T-cell (primary cell): ENCODE measurements at regions not wholly inside any gene's neighbourhood (a gene's known extent, or its start where the extent isn't known, plus 50 kb on each side); places are given as distances from the start of the nearest gene placed in this dataset.
"Not testable (repeated sequence)": the region's sequence is repeated elsewhere in the genome, so short reads cannot be mapped to it uniquely, and the experiment has no call there.

ENCODE experiments used
- ATAC-seq, 4 experiments: fragments of 200-7000 bp in 3 of 4; fragments of 150-1000 bp in 1 of 4; cut with Tn5 transposase; replicated peaks in 1 of 4; 1 replicate in 3 of 4; 2 replicates in 1 of 4; pipeline ENCODE4 v1.10.0; 2021; ENCODE audit warnings: moderate library complexity in 3 of 4, mild to moderate bottlenecking in 2 of 4, moderate number of reproducible peaks in 1 of 4
- CTCF ChIA-PET, 2 donors: fragments of 300-600 bp; sonication (Branson Sonifier 250); formaldehyde crosslinking; loops; one replicate each; lab custom pipeline; 2022; ENCODE audit warnings: antibody characterized with exemption in 2 of 2; lab: Charles Lee
- POLR2A ChIA-PET, 2 donors: fragments of 300-600 bp; sonication (Branson Sonifier 250); formaldehyde crosslinking; loops; one replicate each; lab custom pipeline; 2022; ENCODE audit warnings: antibody characterized with exemption in 2 of 2; lab: Charles Lee
- DNase-seq, 35 experiments: peaks; one replicate each; pipeline versions ENCODE4 v3.0.0 to v3.0.0-alpha.2; 2013 to 2023
- H3K27ac ChIP-seq: one replicate; pipeline ENCODE4 v1.5.1; 2013; ENCODE audit warnings: low read length
- H3K27me3 ChIP-seq, 2 experiments: replicated peaks in 1 of 2; 1 replicate in 1 of 2; 2 replicates in 1 of 2; pipeline versions ENCODE4 v1.6.1 to v1.7.0; 2013; ENCODE audit warnings: low read length in 1 of 2, mixed read lengths in 1 of 2; ENCODE audit not compliant: control insufficient read depth in 2 of 2, insufficient read depth in 2 of 2; ENCODE audit errors: extremely low read depth in 1 of 2
- H3K36me3 ChIP-seq, 2 donors: 1 replicate in 1 of 2; 2 replicates in 1 of 2; pipeline versions ENCODE4 v1.6.1 to v1.7.0; 2013; ENCODE audit warnings: low read length in 1 of 2; ENCODE audit not compliant: control insufficient read depth in 2 of 2, insufficient read depth in 1 of 2; ENCODE audit errors: extremely low read depth in 1 of 2
- H3K4me1 ChIP-seq, 2 experiments: 1 replicate in 1 of 2; 2 replicates in 1 of 2; pipeline versions ENCODE4 v1.6.1 to v1.7.0; 2013; ENCODE audit warnings: low read length in 2 of 2, mixed read lengths in 1 of 2; ENCODE audit not compliant: insufficient read depth in 2 of 2, control insufficient read depth in 1 of 2; ENCODE audit errors: extremely low read depth in 1 of 2
- H3K4me3 ChIP-seq, 2 donors: 1 replicate in 1 of 2; 2 replicates in 1 of 2; pipeline versions ENCODE4 v1.5.1 to v1.7.0; 2013; ENCODE audit warnings: mild to moderate bottlenecking in 2 of 2, low read length in 1 of 2, moderate library complexity in 1 of 2; ENCODE audit not compliant: control insufficient read depth in 1 of 2; ENCODE audit errors: extremely low read depth in 1 of 2
- H3K9me3 ChIP-seq: 2 replicates; pipeline ENCODE4 v1.7.0; 2013
- H3K27ac Mint-ChIP-seq, 2 donors: one replicate each; pipeline ENCODE4 v1.8.0; 2020 to 2021; ENCODE audit warnings: mild to moderate bottlenecking in 2 of 2, mixed read lengths in 2 of 2
- H3K27me3 Mint-ChIP-seq, 2 donors: one replicate each; pipeline ENCODE4 v1.8.0; 2021 to 2022; ENCODE audit warnings: mixed read lengths in 2 of 2
- H3K36me3 Mint-ChIP-seq: one replicate; pipeline ENCODE4 v1.8.0; 2021; ENCODE audit warnings: mixed read lengths
- H3K4me1 Mint-ChIP-seq, 3 donors: one replicate each; pipeline ENCODE4 v1.8.0; 2020 to 2022; ENCODE audit warnings: mixed read lengths in 3 of 3, mild to moderate bottlenecking in 1 of 3
- H3K4me3 Mint-ChIP-seq, 3 donors: one replicate each; pipeline ENCODE4 v1.8.0; 2020 to 2022; ENCODE audit warnings: mild to moderate bottlenecking in 3 of 3, mixed read lengths in 3 of 3, moderate library complexity in 3 of 3
- H3K9me3 Mint-ChIP-seq, 3 donors: one replicate each; pipeline ENCODE4 v1.8.0; 2020 to 2022; ENCODE audit warnings: mixed read lengths in 3 of 3
- WGBS: methylation state at CpG from one replicate; pipeline ENCODE4 v1.1.5; 2013; ENCODE audit warnings: missing lambda C conversion rate; ENCODE audit not compliant: insufficient coverage; 5-methylcytosine and 5-hydroxymethylcytosine counted together

DNA sequence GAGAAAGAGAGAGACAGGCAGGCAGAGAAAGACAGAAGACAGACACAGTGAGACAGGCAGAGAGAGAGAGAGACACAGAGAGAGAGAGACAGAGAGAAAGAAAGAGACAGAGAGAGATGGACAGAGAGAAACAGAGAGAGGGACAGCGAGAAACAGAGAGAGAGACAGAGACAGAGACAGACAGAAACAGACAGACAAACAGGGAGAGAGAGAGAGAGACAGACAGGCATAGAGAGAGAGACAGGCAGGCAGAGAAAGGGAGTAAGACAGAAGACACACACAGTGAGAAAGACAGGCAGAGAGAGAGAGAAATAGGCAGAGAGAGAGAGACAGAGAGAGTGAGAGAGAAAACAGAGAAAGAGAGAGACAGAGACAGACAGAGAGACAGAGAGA, 105.3 kb upstream of the ANKRD30BL start:
- no peak overlapping the region for H3K4me3 ChIP-seq
- H3K4me3 Mint-ChIP-seq: no peak overlapping the region
- H3K27ac Mint-ChIP-seq: no peak overlapping the region
- H3K27me3 ChIP-seq: peaks cover 0 to 20% of the 10 kb centered on the region in 2 experiments
- H3K9me3 ChIP-seq: no peaks in the 10 kb centered on the region
- H3K36me3 ChIP-seq: no peaks in the 10 kb centered on the region
- peaks cover 0 to 4% of the 10 kb centered on the region in 2 donors for H3K27me3 Mint-ChIP-seq
- ChIA-PET POLR2A (no interaction called here), CTCF (no interaction called here)
- H3K4me1 Mint-ChIP-seq: peaks cover 0 to 5% (median 4%) of the 10 kb centered on the region in 3 donors
- H3K27ac ChIP-seq: no peak overlapping the region
- no peaks in the 10 kb centered on the region for H3K9me3 Mint-ChIP-seq
- ATAC-seq: peak in 1 of 4 experiments; percentile 29
- H3K4me1 ChIP-seq: peaks cover 6 to 20% of the 10 kb centered on the region in 2 experiments
- no peak for DNase-seq
- WGBS: 75% methylated on average over 1 of the region's 1 CpG
- no peaks in the 10 kb centered on the region for H3K36me3 Mint-ChIP-seq

GRCh38 chr2:132267498-132268283, 105.9 kb upstream of the ANKRD30BL start:
- DNase-seq: peak in 1 of 35 experiments; percentile 13
- H3K36me3 ChIP-seq, H3K4me3 Mint-ChIP-seq, H3K27ac ChIP-seq, H3K9me3 ChIP-seq, H3K36me3 Mint-ChIP-seq, H3K9me3 Mint-ChIP-seq, H3K27ac Mint-ChIP-seq, ATAC-seq, POLR2A ChIA-PET, H3K27me3 Mint-ChIP-seq, CTCF ChIA-PET, H3K4me1 Mint-ChIP-seq: not testable (repeated sequence)
- Histone ChIP-seq H3K27me3 (peaks cover 0 to 20% of the 10 kb centered on the region in 2 experiments), H3K4me1 (peaks cover 6 to 20% of the 10 kb centered on the region in 2 experiments), H3K4me3 (peak overlapping the region in 1 of 2 donors; percentile 57)
- WGBS: 13% methylated on average over 11 of the region's 31 CpGs

- peak overlapping the region; percentile 16 to 51 for H3K4me3 ChIP-seq
- H3K36me3 Mint-ChIP-seq: not testable (repeated sequence)
Observed at GRCh38 chr2:132268284-132268976, 106.7 kb upstream of the ANKRD30BL start.

GRCh38 chr2:132268977-132269523, 107.3 kb upstream of the ANKRD30BL start:
- Histone ChIP-seq H3K36me3 (no peaks in the 10 kb centered on the region), H3K4me1 (peaks cover 6 to 20% of the 10 kb centered on the region in 2 experiments), H3K27me3 (peaks cover 0 to 21% of the 10 kb centered on the region in 2 experiments), H3K9me3 (no peaks in the 10 kb centered on the region), H3K27ac (no peak overlapping the region), H3K4me3 (no peak overlapping the region)
- peaks cover 0 to 5% (median 4%) of the 10 kb centered on the region in 3 donors for H3K4me1 Mint-ChIP-seq
- H3K36me3 Mint-ChIP-seq: no peaks in the 10 kb centered on the region
- WGBS: 55% methylated on average over 9 of the region's 19 CpGs
- H3K9me3 Mint-ChIP-seq: peaks cover 0 to 1% (median 0%) of the 10 kb centered on the region in 3 donors
- H3K4me3 Mint-ChIP-seq: peak overlapping the region in 1 of 3 donors; percentile 15
- no peak for ATAC-seq
- no peak overlapping the region for H3K27ac Mint-ChIP-seq
- H3K27me3 Mint-ChIP-seq: peaks cover 0 to 4% of the 10 kb centered on the region in 2 donors
- ChIA-PET POLR2A (no interaction called here), CTCF (interaction anchor here in 1 of 2 donors (0.6 kb wide), 1 partner anchor 16 kb away, joined by 7 read pairs; no protein-coding TSS in a partner anchor)
- DNase-seq: no peak

More at GRCh38 chr2:132268284-132268976, 106.7 kb upstream of the ANKRD30BL start:
- POLR2A ChIA-PET, H3K27ac ChIP-seq, H3K4me1 Mint-ChIP-seq, H3K27ac Mint-ChIP-seq, H3K9me3 Mint-ChIP-seq, H3K27me3 Mint-ChIP-seq, H3K9me3 ChIP-seq, H3K36me3 ChIP-seq: not testable (repeated sequence)
- Histone ChIP-seq H3K27me3 (peaks cover 0 to 20% of the 10 kb centered on the region in 2 experiments), H3K4me1 (peaks cover 6 to 20% of the 10 kb centered on the region in 2 experiments)
- 0% methylated on average over 2 of the region's 20 CpGs for WGBS
- peak overlapping the region in 1 of 3 donors; percentile 62 for H3K4me3 Mint-ChIP-seq
- CTCF ChIA-PET: interaction anchor here in 1 of 2 donors (0.6 kb wide), 1 partner anchor 16 kb away, joined by 7 read pairs; no protein-coding TSS in a partner anchor
- DNase-seq (peak in 33 of 35 experiments; percentile 6 to 58 (median 39)), ATAC-seq (peak in 1 of 4 experiments; percentile 71)

DNA sequence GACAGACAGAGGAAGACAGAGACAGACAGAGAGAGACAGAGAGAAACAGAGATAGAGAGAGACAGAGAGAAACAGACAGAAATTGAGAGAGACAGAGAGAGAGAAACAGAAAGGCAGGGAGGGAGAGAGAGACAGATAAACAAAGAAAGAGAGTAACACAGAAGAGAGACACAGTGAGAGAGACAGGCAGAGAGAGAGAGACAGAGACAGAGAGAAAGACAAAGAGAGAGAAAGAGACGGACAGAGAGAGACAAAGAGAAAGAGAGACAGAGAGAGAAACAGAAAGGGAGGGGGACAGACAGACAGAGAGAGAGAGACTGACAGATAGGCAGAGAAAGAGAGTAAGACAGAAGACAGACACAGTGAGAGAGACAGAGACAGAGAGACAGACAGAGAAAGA, 108.5 kb upstream of the ANKRD30BL start:
- H3K36me3 Mint-ChIP-seq: no peaks in the 10 kb centered on the region
- ChIA-PET POLR2A (no interaction called here), CTCF (no interaction called here)
- Histone ChIP-seq H3K36me3 (no peaks in the 10 kb centered on the region), H3K9me3 (no peaks in the 10 kb centered on the region), H3K4me1 (peaks cover 6 to 20% of the 10 kb centered on the region in 2 experiments), H3K4me3 (no peak overlapping the region), H3K27ac (no peak overlapping the region), H3K27me3 (peaks cover 0 to 23% of the 10 kb centered on the region in 2 experiments)
- peaks cover 0 to 4% (median 3%) of the 10 kb centered on the region in 3 donors for H3K4me1 Mint-ChIP-seq
- ATAC-seq (no peak), DNase-seq (no peak)
- H3K27ac Mint-ChIP-seq: no peak overlapping the region
- WGBS: 88% methylated on average over 1 of the region's 1 CpG
- no peak overlapping the region for H3K4me3 Mint-ChIP-seq
- peaks cover 0 to 2% of the 10 kb centered on the region in 2 donors for H3K27me3 Mint-ChIP-seq
- H3K9me3 Mint-ChIP-seq: peaks cover 0 to 3% (median 0%) of the 10 kb centered on the region in 3 donors

DNA sequence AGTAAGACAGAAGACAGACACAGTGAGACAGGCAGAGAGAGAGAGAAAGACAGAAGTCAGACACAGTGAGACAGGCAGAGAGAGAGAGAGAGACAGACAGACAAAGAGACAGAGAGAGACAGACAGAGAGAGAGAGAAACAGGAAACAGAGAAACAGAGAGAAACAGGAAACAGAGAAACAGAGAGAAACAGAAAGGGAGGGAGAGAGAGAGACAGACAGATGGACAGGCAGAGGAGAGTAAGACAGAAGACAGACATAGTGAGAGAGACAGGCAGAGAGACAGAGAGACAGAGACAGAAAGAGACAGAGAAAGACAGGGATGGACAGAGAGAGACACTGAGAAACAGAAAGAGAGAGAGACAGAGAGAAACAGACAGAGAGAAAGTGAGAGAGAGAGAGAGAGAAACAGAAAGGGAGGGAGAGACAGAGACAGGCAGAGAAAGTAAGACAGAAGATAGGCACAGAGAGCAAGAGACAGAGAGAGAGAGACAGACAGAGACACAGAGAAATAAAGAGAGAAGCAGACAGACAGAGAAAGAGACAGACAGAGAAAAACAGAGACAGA, 109.3 kb upstream of the ANKRD30BL start:
- no peak overlapping the region for H3K27ac ChIP-seq
- ChIA-PET POLR2A (no interaction called here), CTCF (no interaction called here)
- peaks cover 0 to 2% of the 10 kb centered on the region in 2 donors for H3K27me3 Mint-ChIP-seq
- H3K4me3 Mint-ChIP-seq: no peak overlapping the region
- peaks cover 0 to 19% of the 10 kb centered on the region in 2 experiments for H3K27me3 ChIP-seq
- no peak overlapping the region for H3K4me3 ChIP-seq
- ATAC-seq (no peak), DNase-seq (no peak)
- peaks cover 0 to 3% (median 0%) of the 10 kb centered on the region in 3 donors for H3K9me3 Mint-ChIP-seq
- no peaks in the 10 kb centered on the region for H3K36me3 Mint-ChIP-seq
- no peaks in the 10 kb centered on the region for H3K9me3 ChIP-seq
- H3K4me1 ChIP-seq: peaks cover 6 to 20% of the 10 kb centered on the region in 2 experiments
- peaks cover 0 to 4% (median 3%) of the 10 kb centered on the region in 3 donors for H3K4me1 Mint-ChIP-seq
- H3K27ac Mint-ChIP-seq: no peak overlapping the region
- H3K36me3 ChIP-seq: no peaks in the 10 kb centered on the region
